PC-3 (cell line): ENCODE measurements at regions not wholly inside any gene's neighbourhood (a gene's known extent, or its start where the extent isn't known, plus 50 kb on each side); places are given as distances from the start of the nearest gene placed in this dataset.

ENCODE experiments used
- ATAC-seq: fragments of 200-7000 bp; cut with Tn5 transposase; 2 replicates; pipeline ENCODE4 v1.9.1; 2020; ENCODE audit warnings: mild to moderate bottlenecking, moderate library complexity
- BruUV-seq: library from RNA; stranded (reverse); fragments of 400-500 nt; replicated peaks from 2 replicates; lab custom pipeline; 2021; lab: Mats Ljungman, UMichigan
- CTCF ChIA-PET: fragments of 300-600 bp; sonication (Branson Sonifier 250); formaldehyde crosslinking; loops from one replicate; lab custom pipeline; 2022; ENCODE audit warnings: antibody characterized with exemption; lab: Charles Lee
- POLR2A ChIA-PET: fragments of 300-600 bp; sonication (Branson Sonifier 250); formaldehyde crosslinking; loops from one replicate; lab custom pipeline; 2022; ENCODE audit warnings: antibody characterized with exemption; ENCODE audit not compliant: unreplicated experiment; lab: Charles Lee
- DNase-seq: peaks from one replicate; pipeline ENCODE4 v3.0.0-alpha.2; 2015
- H2AFZ ChIP-seq: fragments of 300-600 bp; sonication (generic); 2 replicates; pipeline ENCODE4 v1.6.0; 2016; ENCODE audit warnings: antibody characterized with exemption, low read length
- H3F3A ChIP-seq: fragments of 300-600 bp; sonication (generic); one replicate; pipeline ENCODE4 v1.6.0; 2017; ENCODE audit warnings: antibody characterized with exemption, low read length, control low read depth, mild to moderate bottlenecking; ENCODE audit not compliant: unreplicated experiment
- H3K27ac ChIP-seq: fragments of 300-600 bp; sonication (generic); 2 replicates; pipeline ENCODE4 v1.5.1; 2016; ENCODE audit warnings: mild to moderate bottlenecking, low read length
- H3K27me3 ChIP-seq: fragments of 300-600 bp; sonication (generic); 2 replicates; pipeline ENCODE4 v1.6.1; 2016; ENCODE audit warnings: low read length, mixed read lengths
- H3K36me3 ChIP-seq: fragments of 300-600 bp; sonication (generic); 2 replicates; pipeline ENCODE4 v1.6.1; 2016; ENCODE audit warnings: low read depth, mixed run types, low read length, mixed read lengths
- H3K4me1 ChIP-seq: fragments of 300-600 bp; sonication (generic); 2 replicates; pipeline ENCODE4 v1.5.1; 2016; ENCODE audit warnings: low read length; ENCODE audit not compliant: insufficient read depth
- H3K4me2 ChIP-seq: fragments of 300-600 bp; sonication (generic); 2 replicates; pipeline ENCODE4 v1.6.0; 2016; ENCODE audit warnings: low read length
- H3K4me3 ChIP-seq: fragments of 300-600 bp; sonication (generic); 2 replicates; pipeline ENCODE4 v1.5.1; 2016; ENCODE audit warnings: mild to moderate bottlenecking, low read length, mixed read lengths
- H3K79me2 ChIP-seq: fragments of 300-600 bp; sonication (generic); 2 replicates; pipeline ENCODE4 v1.6.1; 2017; ENCODE audit warnings: low read length, mixed read lengths
- H3K9ac ChIP-seq: fragments of 300-600 bp; sonication (generic); 2 replicates; pipeline ENCODE4 v1.6.0; 2016; ENCODE audit warnings: mild to moderate bottlenecking, low read length
- H3K9me2 ChIP-seq: fragments of 300-600 bp; sonication (generic); replicated peaks from 2 replicates; pipeline ENCODE4 v1.6.1; 2016; ENCODE audit warnings: mixed run types, low read length, mixed read lengths
- H3K9me3 ChIP-seq: fragments of 300-600 bp; sonication (generic); 2 replicates; pipeline ENCODE4 v1.6.1; 2016; ENCODE audit warnings: low read length, mixed read lengths
- H4K20me1 ChIP-seq: fragments of 300-600 bp; sonication (generic); 2 replicates; pipeline ENCODE4 v1.6.1; 2016; ENCODE audit warnings: low read length, mixed read lengths
- CTCF ChIP-seq: fragments of 300-600 bp; sonication (generic); conservative IDR thresholded peaks from 2 replicates; pipeline ENCODE4 v1.5.1; 2017; ENCODE audit warnings: antibody characterized with exemption, low read depth, mild to moderate bottlenecking, low read length
- EZH2 ChIP-seq: fragments of 300-600 bp; sonication (generic); IDR thresholded peaks from one replicate; pipeline ENCODE4 v1.6.1; 2017; ENCODE audit warnings: antibody characterized with exemption, mild to moderate bottlenecking, low read length; ENCODE audit not compliant: unreplicated experiment
- EZH2phosphoT487 ChIP-seq: fragments of 300-600 bp; sonication (generic); IDR thresholded peaks from 2 replicates; pipeline ENCODE4 v1.6.1; 2018; ENCODE audit warnings: mild to moderate bottlenecking, antibody characterized with exemption, low read length, borderline replicate concordance
- intact Hi-C: fragments of 100-400 bp; cut with micrococcal nuclease; formaldehyde crosslinking; loops from 2 replicates; pipeline ENCODE4 v1.9.0; 2023

- no peak overlapping the region for H3K9ac ChIP-seq
- no peak overlapping the region for H2AFZ ChIP-seq
- intact Hi-C loops, result no loop called here
- H3K27ac ChIP-seq, result no peak overlapping the region
- H3K36me3 ChIP-seq, result no peaks in the 10 kb centered on the region
- no peak overlapping the region for H3K4me2 ChIP-seq
- BruUV-seq, result no TSS peak
- no peaks in the 10 kb centered on the region for H3F3A ChIP-seq
- no peaks in the 10 kb centered on the region for H3K27me3 ChIP-seq
- CTCF ChIA-PET, result no interaction called here
- POLR2A ChIA-PET, result no interaction called here
- DNase-seq (no peak), ATAC-seq (no peak)
- no peaks in the 10 kb centered on the region for H3K9me2 ChIP-seq
- H3K79me2 ChIP-seq, result no peaks in the 10 kb centered on the region
- TF ChIP-seq EZH2phosphoT487, result no peak
- TF ChIP-seq EZH2, result no peak
- no peak for TF ChIP-seq CTCF
- peaks cover 7% of the 10 kb centered on the region for H3K4me1 ChIP-seq
- no peak overlapping the region for H3K4me3 ChIP-seq
- H3K9me3 ChIP-seq, result no peaks in the 10 kb centered on the region
- H4K20me1 ChIP-seq, result peaks cover 4% of the 10 kb centered on the region; the same call in 1 of the 2 replicates
Measured at GRCh38 chr3:72120806-72121778, 336.1 kb upstream of the PROK2 start.

- H3F3A ChIP-seq, result no peaks in the 10 kb centered on the region
- H3K27ac ChIP-seq, result no peak overlapping the region
- H3K9me3 ChIP-seq, result no peaks in the 10 kb centered on the region
- H3K4me3 ChIP-seq, result no peak overlapping the region
- DNase-seq (no peak), ATAC-seq (no peak)
- H3K4me1 ChIP-seq, result peaks cover 7% of the 10 kb centered on the region
- no peak overlapping the region for H3K9ac ChIP-seq
- no peak overlapping the region for H2AFZ ChIP-seq
- no peak for TF ChIP-seq CTCF
- TF ChIP-seq EZH2phosphoT487, result no peak
- TF ChIP-seq EZH2, result no peak
- no peak overlapping the region for H3K4me2 ChIP-seq
- H3K9me2 ChIP-seq, result no peaks in the 10 kb centered on the region
- no peaks in the 10 kb centered on the region for H3K79me2 ChIP-seq
- no peaks in the 10 kb centered on the region for H3K27me3 ChIP-seq
- ChIA-PET CTCF (no interaction called here), POLR2A (no interaction called here)
- intact Hi-C loops, result no loop called here
- no TSS peak for BruUV-seq
- no peaks in the 10 kb centered on the region for H3K36me3 ChIP-seq
- peaks cover 4% of the 10 kb centered on the region; the same call in 1 of the 2 replicates for H4K20me1 ChIP-seq
Measured at GRCh38 chr3:72120039-72120438, 335.1 kb upstream of the PROK2 start.

GRCh38 chr3:72118628-72119027 is 333.7 kb upstream of the PROK2 start:
- Histone ChIP-seq H3K4me1 (peaks cover 3% of the 10 kb centered on the region), H3K79me2 (no peaks in the 10 kb centered on the region), H3K27me3 (no peaks in the 10 kb centered on the region), H3K4me2 (no peak overlapping the region), H3K27ac (no peak overlapping the region), H3K9me2 (no peaks in the 10 kb centered on the region), H2AFZ (no peak overlapping the region), H3K9me3 (no peaks in the 10 kb centered on the region), H3K4me3 (no peak overlapping the region), H3K9ac (no peak overlapping the region), H3F3A (no peaks in the 10 kb centered on the region), H4K20me1 (peaks cover 2% of the 10 kb centered on the region; the same call in 1 of the 2 replicates), H3K36me3 (no peaks in the 10 kb centered on the region)
- intact Hi-C loops, result no loop called here
- ChIA-PET POLR2A (no interaction called here), CTCF (no interaction called here)
- BruUV-seq, result no TSS peak
- TF ChIP-seq EZH2, result no peak
- TF ChIP-seq EZH2phosphoT487, result no peak
- no peak for TF ChIP-seq CTCF
- ATAC-seq, result no peak
- no peak for DNase-seq
